ENCODE measurements at regions not wholly inside any gene's neighbourhood (a gene's known extent, or its start where the extent isn't known, plus 50 kb on each side); places are given as distances from the start of the nearest gene placed in this dataset.

- no peak for DNase-seq (ENCODE audit: extremely low spot score, insufficient read length, low read depth)
- peak; percentile 81 for FAIRE-seq
Observed at GRCh38 chr14:75333606-75334548, 55.2 kb downstream of the FOS start.

- peak; percentile 54 for FAIRE-seq
Observed at GRCh38 chr14:75334549-75335051, 56.0 kb downstream of the FOS start.

GRCh38 chr14:75335571-75335970, 56.9 kb downstream of the FOS start:
- DNase-seq (ENCODE audit: extremely low spot score, insufficient read length, low read depth) (no peak), FAIRE-seq (no peak)

More at GRCh38 chr14:75334549-75335051, 56.0 kb downstream of the FOS start:
- DNase-seq (ENCODE audit: extremely low spot score, insufficient read length, low read depth): no peak

DNA sequence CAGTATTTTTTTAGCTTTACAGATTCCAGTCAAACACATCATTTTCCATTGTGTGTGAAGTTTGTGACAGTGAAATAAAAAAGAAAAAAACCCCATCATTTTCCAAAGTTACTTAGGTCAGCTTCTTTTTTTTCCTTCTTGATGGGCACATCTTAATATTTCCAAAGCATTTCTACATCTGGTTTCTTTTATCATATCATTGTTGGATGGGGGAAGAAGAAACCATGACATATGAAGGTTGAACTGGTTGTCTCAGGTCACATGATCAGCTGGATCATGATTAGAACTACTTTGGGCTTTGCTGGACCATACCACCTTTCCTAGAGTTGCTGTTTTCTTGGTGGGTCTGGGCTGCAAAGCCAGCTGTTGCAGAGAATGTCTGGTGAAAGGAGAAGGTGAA, 59.8 kb downstream of the FOS start:
- DNase-seq (ENCODE audit: extremely low spot score, insufficient read length, low read depth) (no peak), FAIRE-seq (no peak)

- DNase-seq (ENCODE audit: extremely low spot score, insufficient read length, low read depth) (no peak), FAIRE-seq (no peak)
Observed at GRCh38 chr14:75339059-75339458, 60.4 kb downstream of the FOS start.

- DNase-seq (ENCODE audit: extremely low spot score, insufficient read length, low read depth): no peak
- FAIRE-seq: no peak
Observed at GRCh38 chr14:75340921-75341320, 62.3 kb downstream of the FOS start.

DNA sequence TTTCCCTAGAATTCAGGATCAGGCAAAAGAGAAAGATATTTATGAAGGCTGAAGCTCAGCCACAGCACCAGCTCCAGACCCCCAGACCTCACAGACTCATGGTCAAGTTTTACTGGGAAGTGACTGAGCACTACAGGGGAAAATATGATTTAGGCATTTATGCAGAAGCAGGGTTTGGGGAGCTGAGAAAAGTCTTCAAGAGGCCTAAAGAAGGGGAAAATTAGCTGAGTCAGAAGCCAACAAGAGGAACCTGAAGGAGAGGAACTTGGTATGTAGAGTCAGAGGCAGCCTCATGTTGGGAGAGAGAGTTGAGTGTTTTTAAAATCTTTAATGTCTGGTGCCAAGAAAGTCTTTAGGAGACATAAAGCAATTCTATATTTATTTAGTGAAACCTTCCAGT, 63.0 kb downstream of the FOS start:
- no peak for DNase-seq (ENCODE audit: extremely low spot score, insufficient read length, low read depth)
- no peak for FAIRE-seq

DNA sequence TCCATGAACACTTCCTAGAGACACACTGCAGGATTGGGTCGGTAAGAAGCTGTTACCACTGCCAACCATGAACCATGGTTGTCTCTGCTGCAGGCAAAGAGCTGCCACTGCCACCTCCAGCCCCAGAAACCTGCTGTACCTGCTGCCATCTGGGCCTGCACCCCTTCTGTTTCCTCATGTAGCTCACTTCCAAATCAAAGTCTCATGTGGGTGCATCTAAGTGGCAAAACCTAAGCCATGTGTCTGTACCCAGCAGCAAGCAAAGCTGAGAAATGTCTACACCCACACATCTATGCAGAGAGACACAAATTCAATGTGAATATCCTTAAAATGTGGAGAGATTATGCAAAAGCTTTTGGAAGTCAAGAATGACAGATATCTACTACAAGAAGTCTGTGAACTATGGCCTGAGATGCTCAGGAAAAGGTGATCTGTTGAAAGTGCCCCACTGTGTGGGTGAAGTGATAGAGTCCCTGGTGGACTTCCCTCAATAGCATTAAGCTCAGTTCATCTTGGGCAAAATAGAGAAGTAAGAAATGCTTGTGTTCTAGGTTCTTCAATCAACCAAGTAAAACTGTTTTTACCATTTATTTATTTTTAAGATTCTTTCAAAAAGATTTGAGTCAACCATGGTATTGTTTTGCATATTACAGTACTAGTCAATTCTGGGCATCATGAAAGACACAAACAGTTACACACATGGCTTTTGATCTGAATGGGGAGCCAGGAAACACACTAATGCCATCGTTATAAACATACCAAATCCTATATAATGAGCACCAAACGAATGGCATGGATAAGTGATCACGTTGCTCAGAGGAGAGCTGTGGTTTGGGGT, 64.4 kb downstream of the FOS start:
- peak; percentile 75 for FAIRE-seq
- DNase-seq (ENCODE audit: extremely low spot score, insufficient read length, low read depth): no peak

- no peak for DNase-seq (ENCODE audit: extremely low spot score, insufficient read length, low read depth)
- no peak for FAIRE-seq
Observed at GRCh38 chr14:75343911-75344310, 65.3 kb downstream of the FOS start.

- FAIRE-seq: no peak
- DNase-seq (ENCODE audit: extremely low spot score, insufficient read length, low read depth): no peak
Observed at GRCh38 chr14:75344411-75344810, 65.8 kb downstream of the FOS start.

- no peak for FAIRE-seq
- no peak for DNase-seq (ENCODE audit: extremely low spot score, insufficient read length, low read depth)
Observed at GRCh38 chr14:75350505-75351060, 72.0 kb downstream of the FOS start.

DNA sequence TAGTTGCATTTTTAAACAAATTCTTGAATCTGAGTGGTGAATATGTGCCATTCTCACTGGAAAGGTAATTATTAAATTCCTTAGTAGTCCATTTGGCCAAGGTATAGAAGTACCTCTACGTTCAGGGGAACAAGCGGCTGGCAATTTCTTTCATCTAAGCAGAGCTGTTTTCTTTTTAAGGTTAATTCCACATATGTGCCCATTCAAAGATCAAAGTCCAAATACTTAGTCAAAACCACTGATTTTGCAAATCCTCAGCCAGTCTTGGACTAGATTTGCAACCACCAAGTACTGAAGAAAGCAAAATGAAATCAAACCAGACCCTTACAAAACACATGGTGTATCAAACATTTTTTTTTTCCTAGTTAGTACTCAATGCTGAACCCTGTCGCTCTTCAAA, 68.7 kb upstream of the JDP2 start:
- FAIRE-seq: no peak
- no peak for DNase-seq (ENCODE audit: extremely low spot score, insufficient read length, low read depth)

- DNase-seq (ENCODE audit: extremely low spot score, insufficient read length, low read depth) (no peak), FAIRE-seq (no peak)
Observed at GRCh38 chr14:75361041-75361440, 66.8 kb upstream of the JDP2 start.

DNA sequence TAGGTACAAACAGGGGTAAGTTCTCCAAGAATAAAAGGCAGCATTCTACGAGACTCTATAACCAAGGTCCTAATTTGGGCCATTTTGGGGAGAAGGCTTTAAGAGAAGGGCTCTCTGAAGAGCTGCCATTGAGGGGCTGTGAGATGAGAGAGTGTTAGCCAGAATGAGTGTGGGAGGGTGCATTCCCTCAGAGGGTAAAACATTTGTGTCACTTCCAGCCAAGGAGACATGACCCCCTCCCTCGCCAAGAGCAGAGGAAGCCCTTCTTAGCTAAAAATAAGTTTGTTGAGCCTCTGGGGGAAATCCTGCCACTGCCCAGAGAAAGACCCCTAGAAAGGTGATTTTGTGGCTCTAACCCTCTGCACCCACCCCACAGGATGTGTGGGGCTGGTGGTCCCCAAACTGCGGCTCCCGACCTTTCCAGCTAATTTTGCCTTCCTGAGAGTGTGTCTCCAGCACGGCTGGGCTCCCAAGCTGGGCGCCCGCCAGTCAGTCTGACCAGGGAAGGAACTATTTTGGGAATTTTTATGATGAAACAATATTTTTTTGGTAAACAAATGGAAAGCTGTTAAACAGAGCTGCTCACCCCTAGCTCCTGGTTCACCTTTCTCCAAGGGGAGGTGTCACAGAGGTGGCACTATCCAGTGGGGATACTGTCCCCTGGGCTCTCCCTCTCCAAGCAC, 65.9 kb upstream of the JDP2 start:
- FAIRE-seq: no peak
- DNase-seq (ENCODE audit: extremely low spot score, insufficient read length, low read depth): no peak

- DNase-seq (ENCODE audit: extremely low spot score, insufficient read length, low read depth) (no peak), FAIRE-seq (no peak)
Observed at GRCh38 chr14:75363130-75363529, 64.7 kb upstream of the JDP2 start.

DNA sequence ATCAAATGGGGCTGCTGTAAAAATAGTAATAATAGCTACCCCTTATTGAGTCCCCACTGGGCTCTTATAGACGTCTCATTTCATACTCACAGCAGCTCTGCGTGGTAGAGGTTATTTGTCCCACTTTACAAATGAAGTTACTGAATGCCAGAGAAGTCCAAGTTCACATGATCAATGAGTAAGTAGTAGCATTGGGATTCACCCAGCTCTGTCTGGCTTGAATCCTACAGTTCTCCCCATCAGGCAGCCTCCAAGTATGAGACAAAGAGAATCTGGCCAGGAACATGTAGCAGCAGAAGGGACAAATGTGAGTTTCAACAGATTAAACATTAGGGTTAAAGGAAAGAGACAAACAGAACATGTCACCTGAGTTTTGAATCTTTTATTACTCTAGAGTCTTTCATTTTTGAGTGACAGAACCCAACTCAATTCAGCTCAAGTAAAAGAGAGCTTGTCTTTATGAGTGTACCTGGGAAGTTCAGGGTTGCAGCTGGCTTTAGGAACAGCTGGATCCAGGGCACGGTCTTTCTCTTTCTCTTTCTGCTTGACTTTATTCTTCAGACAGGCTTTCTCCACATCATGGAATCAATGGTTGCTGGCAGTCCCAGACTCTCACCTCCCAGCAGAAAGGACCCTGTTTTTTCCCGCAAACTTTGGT, 64.1 kb upstream of the JDP2 start:
- DNase-seq (ENCODE audit: extremely low spot score, insufficient read length, low read depth): no peak
- FAIRE-seq: no peak

DNA sequence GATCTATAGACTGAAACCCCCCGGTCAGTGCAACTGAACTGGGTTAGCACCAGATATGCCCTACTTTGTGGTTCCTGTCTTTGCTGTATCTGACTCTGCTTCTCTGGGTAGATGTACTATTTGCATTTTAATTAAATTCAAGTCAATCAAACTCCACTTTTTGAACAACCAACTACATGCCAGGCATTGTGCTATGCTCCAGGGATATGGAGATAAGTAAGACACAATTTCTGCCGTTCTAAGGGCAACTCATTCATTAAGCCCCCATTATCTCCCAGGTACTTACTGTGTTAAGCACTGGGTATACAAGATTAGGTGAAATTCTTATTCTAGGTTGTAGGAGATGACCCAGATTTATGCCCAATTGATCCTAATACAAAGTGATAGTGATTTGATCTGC, 62.7 kb upstream of the JDP2 start:
- no peak for DNase-seq (ENCODE audit: extremely low spot score, insufficient read length, low read depth)
- FAIRE-seq: no peak

GRCh38 chr14:75366963-75367362, 60.9 kb upstream of the JDP2 start:
- FAIRE-seq (no peak), DNase-seq (ENCODE audit: extremely low spot score, insufficient read length, low read depth) (no peak)

GRCh38 chr14:75368333-75368732, 59.5 kb upstream of the JDP2 start:
- FAIRE-seq (no peak), DNase-seq (ENCODE audit: extremely low spot score, insufficient read length, low read depth) (no peak)

- DNase-seq (ENCODE audit: extremely low spot score, insufficient read length, low read depth): no peak
- FAIRE-seq: no peak
Observed at GRCh38 chr14:75369506-75369905, 58.3 kb upstream of the JDP2 start.

All from GM18507 (cell line).